A549 (cell line): ENCODE measurements at regions not wholly inside any gene's neighbourhood (a gene's known extent, or its start where the extent isn't known, plus 50 kb on each side); places are given as distances from the start of the nearest gene placed in this dataset.

ENCODE experiments used
- ATAC-seq, 2 experiments: fragments of 200-7000 bp in 1 of 2; fragments of >200 bp in 1 of 2; cut with Nextera tagmentation in 1 of 2; cut with Tn5 transposase in 1 of 2; 3 replicates each; pipeline versions ENCODE4 v1.8.0 to v1.9.1; 2018 to 2020; ENCODE audit warnings: mild to moderate bottlenecking in 1 of 2, moderate library complexity in 1 of 2
- CTCF ChIA-PET: fragments of 300-600 bp; sonication (Branson Sonifier 250); formaldehyde crosslinking; extraction: SDS; loops from one replicate; lab custom pipeline; 2021; ENCODE audit warnings: antibody characterized with exemption, inconsistent platforms; lab: Yijun Ruan, JAX
- POLR2A ChIA-PET: fragments of 350-600 bp; formaldehyde crosslinking; extraction: SDS; loops from one replicate; lab custom pipeline; 2021; ENCODE audit warnings: antibody characterized with exemption, inconsistent platforms; lab: Yijun Ruan, JAX
- DNase-seq, 2 experiments: peaks; one replicate each; pipeline versions ENCODE4 v3.0.0 to v3.0.0-alpha.2; 2011 to 2016; ENCODE audit warnings: low read depth in 1 of 2, low spot score in 1 of 2
- FAIRE-seq: peaks from 2 replicates; lab custom pipeline; 2011; peaks lifted over from hg19 to GRCh38; lab: Jason Lieb, UNC
- H3K27ac ChIP-seq, 2 experiments: fragments of >200 bp; sonication (Bioruptor Twin); formaldehyde crosslinking; 3 replicates each; pipeline ENCODE4 v1.5.1; 2016 to 2017
- H3K4me1 ChIP-seq: fragments of >200 bp; sonication (Bioruptor Twin); formaldehyde crosslinking; 3 replicates; pipeline ENCODE4 v1.6.1; 2016
- H3K4me2 ChIP-seq: fragments of >200 bp; sonication (Bioruptor Twin); formaldehyde crosslinking; 3 replicates; pipeline ENCODE4 v1.6.1; 2016
- H3K4me3 ChIP-seq: fragments of >200 bp; sonication (Bioruptor Twin); formaldehyde crosslinking; 3 replicates; pipeline ENCODE4 v1.5.1; 2016
- H3K9me3 ChIP-seq: fragments of >200 bp; sonication (Bioruptor Twin); formaldehyde crosslinking; 3 replicates; pipeline ENCODE4 v1.6.1; 2016
- ATOH8 ChIP-seq: fragments of 250-450 bp; sonication (Bioruptor Pico); IDR thresholded peaks from 2 replicates; pipeline ENCODE4 v1.5.0; 2020; ENCODE audit warnings: low read depth, mild to moderate bottlenecking, moderate library complexity
- BHLHE40 ChIP-seq: IDR thresholded peaks from 2 replicates; pipeline ENCODE4 v1.6.1; 2012; ENCODE audit warnings: low read depth, low read length, inconsistent platforms
- CHD2 ChIP-seq: fragments of 150-350 bp; IDR thresholded peaks from 2 replicates; pipeline ENCODE4 v1.6.1; 2014; ENCODE audit warnings: low read length; ENCODE audit not compliant: partially characterized antibody
- EHMT2 ChIP-seq: fragments of 200-600 bp; sonication (generic); IDR thresholded peaks from 2 replicates; pipeline ENCODE4 v1.6.1; 2016; ENCODE audit warnings: antibody characterized with exemption, low read depth, mild to moderate bottlenecking, moderate library complexity
- FOXS1 ChIP-seq: fragments of 250-450 bp; sonication (Bioruptor Pico); IDR thresholded peaks from 2 replicates; pipeline ENCODE4 v1.5.0; 2020; ENCODE audit warnings: mild to moderate bottlenecking, moderate library complexity
- HOXA7 ChIP-seq: fragments of 250-450 bp; sonication (Bioruptor Pico); IDR thresholded peaks from 2 replicates; pipeline ENCODE4 v1.5.0; 2020; ENCODE audit warnings: mild to moderate bottlenecking, moderate library complexity
- HOXB5 ChIP-seq: fragments of 250-450 bp; sonication (Bioruptor Pico); IDR thresholded peaks from 2 replicates; pipeline ENCODE4 v1.5.0; 2020; ENCODE audit warnings: mild to moderate bottlenecking, moderate library complexity
- JUNB ChIP-seq: fragments of >200 bp; sonication (Bioruptor Twin); formaldehyde crosslinking; IDR thresholded peaks from 2 replicates; pipeline ENCODE4 v1.6.1; 2016
- MAX ChIP-seq: IDR thresholded peaks from 2 replicates; pipeline ENCODE4 v1.6.1; 2012
- NPAS2 ChIP-seq: fragments of 250-450 bp; sonication (Bioruptor Pico); IDR thresholded peaks from 2 replicates; pipeline ENCODE4 v1.8.0; 2022; ENCODE audit warnings: mild to moderate bottlenecking, moderate library complexity, borderline replicate concordance
- PHF8 ChIP-seq: fragments of 200-600 bp; sonication (generic); IDR thresholded peaks from 2 replicates; pipeline ENCODE4 v1.6.1; 2016; ENCODE audit warnings: low read depth, mild to moderate bottlenecking, antibody characterized with exemption, moderate library complexity, borderline replicate concordance
- POLR2AphosphoS2 ChIP-seq: conservative IDR thresholded peaks from 2 replicates; pipeline ENCODE4 v1.6.1; 2012; ENCODE audit warnings: low read length, improper control_type of control experiment, inconsistent platforms
- RARB ChIP-seq: fragments of 250-450 bp; sonication (Bioruptor Pico); IDR thresholded peaks from 2 replicates; pipeline ENCODE4 v1.8.0; 2021; ENCODE audit warnings: mild to moderate bottlenecking, moderate library complexity
- ZFP36 ChIP-seq: fragments of 450-650 bp; IDR thresholded peaks from 2 replicates; pipeline ENCODE4 v1.6.1; 2014; ENCODE audit warnings: borderline replicate concordance; ENCODE audit not compliant: partially characterized antibody
- WGBS: methylation state at CpG from one replicate; pipeline ENCODE4 v1.1.6; 2017; ENCODE audit errors: missing lambda C conversion rate; 5-methylcytosine and 5-hydroxymethylcytosine counted together
- TF ChIP-seq, protein P1 (sequence below): fragments of 250-450 bp; sonication (Bioruptor Pico); IDR thresholded peaks from 2 replicates; pipeline ENCODE4 v1.5.0; 2021; ENCODE audit warnings: mild to moderate bottlenecking, moderate library complexity, borderline replicate concordance
- TF ChIP-seq, protein P2 (sequence below): IDR thresholded peaks from 2 replicates; pipeline ENCODE4 v1.6.1; 2012; ENCODE audit warnings: low read depth, borderline replicate concordance

DNA sequence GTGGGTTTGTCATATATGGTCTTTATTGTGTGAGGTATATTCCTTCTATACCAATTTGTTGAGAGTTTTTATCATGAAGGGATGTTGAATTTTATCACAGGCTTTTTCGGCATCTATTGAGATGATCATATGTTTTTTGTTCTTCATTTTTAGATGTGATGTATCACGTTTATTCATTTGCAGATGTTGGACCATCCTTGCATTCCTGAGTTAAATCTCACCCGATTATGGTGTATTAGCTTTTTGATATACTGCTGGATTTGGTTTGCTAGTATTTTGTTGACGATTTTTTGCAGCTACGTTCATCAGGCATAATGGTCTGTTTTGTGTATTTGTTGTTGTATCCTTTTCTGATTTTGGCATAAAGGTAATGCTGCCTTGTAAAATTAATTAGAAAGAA is 311.0 kb downstream of the PTEN start:
- ChIA-PET POLR2A (no interaction called here), CTCF (no interaction called here)
- DNase-seq, result no peak
- no peak for ATAC-seq
- 29% methylated on average over 5 of the region's 5 CpGs for WGBS
- Histone ChIP-seq H3K9me3 (peaks cover 24% of the 10 kb centered on the region), H3K4me2 (no peak overlapping the region), H3K4me1 (no peaks in the 10 kb centered on the region), H3K27ac (no peak overlapping the region), H3K4me3 (no peak overlapping the region)
- TF ChIP-seq NPAS2 (no peak), BHLHE40 (no peak)
- peak; percentile 77 for FAIRE-seq

DNA sequence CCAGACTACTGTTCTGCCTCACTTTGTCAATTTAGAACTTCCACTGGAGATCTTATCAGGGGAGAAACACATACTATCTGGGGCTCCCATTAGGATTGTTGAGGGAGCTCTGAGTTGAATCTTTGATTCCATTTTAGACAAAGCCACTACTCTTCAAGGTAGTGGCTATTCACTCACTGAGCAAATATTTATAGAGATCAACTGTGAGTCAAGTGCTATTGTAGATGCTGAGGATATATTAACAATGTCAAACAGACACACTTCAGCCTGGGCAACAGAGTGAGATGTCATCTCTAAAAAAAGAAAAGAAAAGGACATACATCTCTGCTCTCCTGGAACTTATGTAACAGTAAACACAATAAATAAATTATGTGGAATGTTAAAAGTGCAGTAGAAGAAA is 315.3 kb downstream of the PTEN start:
- no peak overlapping the region for H3K4me3 ChIP-seq
- DNase-seq (no peak), ATAC-seq (no peak; a peak in 1 of 6 replicates)
- ChIA-PET CTCF (interaction anchor here (0.6 kb wide), 1 partner anchor 180 kb away, joined by 3 read pairs; no protein-coding TSS in a partner anchor), POLR2A (no interaction called here)
- no peak overlapping the region for H3K27ac ChIP-seq
- H3K4me1 ChIP-seq, result no peaks in the 10 kb centered on the region
- no peak overlapping the region for H3K4me2 ChIP-seq
- TF ChIP-seq PHF8, result no peak
- TF ChIP-seq RARB (CRISPR knock-in tag), result no peak
- TF ChIP-seq, protein P1, sequence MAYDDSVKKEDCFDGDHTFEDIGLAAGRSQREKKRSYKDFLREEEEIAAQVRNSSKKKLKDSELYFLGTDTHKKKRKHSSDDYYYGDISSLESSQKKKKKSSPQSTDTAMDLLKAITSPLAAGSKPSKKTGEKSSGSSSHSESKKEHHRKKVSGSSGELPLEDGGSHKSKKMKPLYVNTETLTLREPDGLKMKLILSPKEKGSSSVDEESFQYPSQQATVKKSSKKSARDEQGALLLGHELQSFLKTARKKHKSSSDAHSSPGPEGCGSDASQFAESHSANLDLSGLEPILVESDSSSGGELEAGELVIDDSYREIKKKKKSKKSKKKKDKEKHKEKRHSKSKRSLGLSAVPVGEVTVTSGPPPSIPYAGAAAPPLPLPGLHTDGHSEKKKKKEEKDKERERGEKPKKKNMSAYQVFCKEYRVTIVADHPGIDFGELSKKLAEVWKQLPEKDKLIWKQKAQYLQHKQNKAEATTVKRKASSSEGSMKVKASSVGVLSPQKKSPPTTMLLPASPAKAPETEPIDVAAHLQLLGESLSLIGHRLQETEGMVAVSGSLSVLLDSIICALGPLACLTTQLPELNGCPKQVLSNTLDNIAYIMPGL, result no peak
- no peak for TF ChIP-seq POLR2AphosphoS2
- no peak for TF ChIP-seq EHMT2
- TF ChIP-seq, protein P2, sequence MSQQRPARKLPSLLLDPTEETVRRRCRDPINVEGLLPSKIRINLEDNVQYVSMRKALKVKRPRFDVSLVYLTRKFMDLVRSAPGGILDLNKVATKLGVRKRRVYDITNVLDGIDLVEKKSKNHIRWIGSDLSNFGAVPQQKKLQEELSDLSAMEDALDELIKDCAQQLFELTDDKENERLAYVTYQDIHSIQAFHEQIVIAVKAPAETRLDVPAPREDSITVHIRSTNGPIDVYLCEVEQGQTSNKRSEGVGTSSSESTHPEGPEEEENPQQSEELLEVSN, result no peak
- TF ChIP-seq MAX, result no peak
- no peak for TF ChIP-seq ZFP36
- TF ChIP-seq HOXA7 (CRISPR knock-in tag), result no peak
- no peak for TF ChIP-seq HOXB5
- TF ChIP-seq, all 56 proteins: peak for 0
- no peak for FAIRE-seq
- peaks cover 18% of the 10 kb centered on the region for H3K9me3 ChIP-seq

DNA sequence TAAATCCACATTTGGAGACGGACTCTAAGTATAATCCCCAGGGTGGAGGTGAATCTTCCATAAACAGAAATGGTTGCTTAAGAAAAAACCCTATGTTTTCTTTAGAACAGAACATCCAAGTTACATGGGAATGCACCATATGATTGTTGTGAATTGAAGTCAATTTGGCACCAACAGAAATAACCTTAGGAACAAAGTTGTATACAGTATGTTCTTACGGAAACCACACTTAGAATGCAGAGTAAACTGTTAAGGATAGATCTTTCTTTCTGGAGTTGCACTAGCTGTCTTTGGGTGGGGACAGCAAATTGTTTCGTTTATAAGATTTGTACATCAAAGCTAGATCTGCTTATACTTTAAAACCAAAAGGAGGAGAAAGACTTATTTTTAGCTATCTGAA is 316.4 kb downstream of the PTEN start:
- ATAC-seq, result no peak

GRCh38 chr10:88181902-88182600 is 318.6 kb downstream of the PTEN start:
- POLR2A ChIA-PET, result no interaction called here

More for the DNA sequence above, 316.4 kb downstream of the PTEN start:
- H3K4me2 ChIP-seq, result no peak overlapping the region
- peaks cover 14% of the 10 kb centered on the region; the same call in 2 of the 3 replicates for H3K9me3 ChIP-seq
- TF ChIP-seq BHLHE40, result no peak
- no peak for TF ChIP-seq JUNB
- no peak for TF ChIP-seq FOXS1
- no peak for TF ChIP-seq CHD2
- TF ChIP-seq ATOH8, result no peak
- H3K4me1 ChIP-seq, result no peaks in the 10 kb centered on the region
- ChIA-PET CTCF (no interaction called here), POLR2A (no interaction called here)
- DNase-seq (no peak), FAIRE-seq (no peak)
- no peak overlapping the region for H3K27ac ChIP-seq
- WGBS, result 58% methylated on average over 3 of the region's 3 CpGs
- no peak overlapping the region for H3K4me3 ChIP-seq

More at GRCh38 chr10:88181902-88182600, 318.6 kb downstream of the PTEN start:
- Histone ChIP-seq H3K27ac (no peak overlapping the region), H3K4me1 (no peaks in the 10 kb centered on the region), H3K4me2 (no peak overlapping the region), H3K4me3 (no peak overlapping the region)
- FAIRE-seq, result no peak
- WGBS, result 66% methylated on average over 3 of the region's 3 CpGs
- CTCF ChIA-PET, result interaction anchor here (1.4 to 1.5 kb wide), 2 partner anchors 13 to 104 kb away, joined by 3 read pairs; no protein-coding TSS in a partner anchor
- ATAC-seq, result no peak
- no peak for TF ChIP-seq PHF8
- TF ChIP-seq, all 56 proteins: peak for 0
- H3K9me3 ChIP-seq, result peaks cover 2% of the 10 kb centered on the region; the same call in 2 of the 3 replicates
- DNase-seq, result no peak
